HepG2 (cell line): ENCODE measurements at regions not wholly inside any gene's neighbourhood (a gene's known extent, or its start where the extent isn't known, plus 50 kb on each side); places are given as distances from the start of the nearest gene placed in this dataset.

Experiments
- ATAC-seq: fragments of 200-7000 bp; cut with Tn5 transposase; 3 replicates; pipeline ENCODE4 v1.9.1; 2020; ENCODE audit warnings: mild to moderate bottlenecking, moderate library complexity
- BruUV-seq: library from RNA; stranded (reverse); fragments of 400-500 nt; replicated peaks from 2 replicates; lab custom pipeline; 2021; lab: Mats Ljungman, UMichigan
- CTCF ChIA-PET: fragments of 300-600 bp; formaldehyde crosslinking; extraction: SDS; loops from one replicate; lab custom pipeline; 2021; ENCODE audit warnings: low total read pairs, inconsistent platforms, low intra/inter-chr PET ratio; lab: Yijun Ruan, JAX
- POLR2A ChIA-PET: fragments of 350-600 bp; sonication (Branson Sonifier 250); formaldehyde crosslinking; loops from one replicate; lab custom pipeline; 2020; ENCODE audit warnings: antibody characterized with exemption, inconsistent platforms; lab: Yijun Ruan, JAX
- DNase-seq: peaks from one replicate; pipeline ENCODE4 v3.0.0-alpha.2; 2015; ENCODE audit warnings: low spot score
- FAIRE-seq: peaks from 3 replicates; lab custom pipeline; 2011; peaks lifted over from hg19 to GRCh38; lab: Jason Lieb, UNC
- H2AFZ ChIP-seq: one replicate; pipeline ENCODE4 v1.6.1; 2011; ENCODE audit warnings: low read length, inconsistent platforms
- H3K27ac ChIP-seq: fragments of 300-600 bp; 3 replicates; pipeline ENCODE4 v1.8.0; 2011; ENCODE audit warnings: mixed run types, mild to moderate bottlenecking, mixed read lengths, low read length, inconsistent platforms; ENCODE audit not compliant: insufficient read depth; ENCODE audit errors: extremely low read length
- H3K27me3 ChIP-seq, 2 experiments: fragments of 200-600 bp in 1 of 2; 2 replicates in 1 of 2; 3 replicates in 1 of 2; pipeline versions ENCODE4 v1.6.0 to v1.8.0; 2011; ENCODE audit warnings: low read length in 2 of 2, mild to moderate bottlenecking in 2 of 2, moderate library complexity in 2 of 2, inconsistent platforms in 1 of 2; ENCODE audit not compliant: insufficient read depth in 2 of 2, control insufficient read depth in 1 of 2
- H3K36me3 ChIP-seq, 2 experiments: fragments of 200-600 bp in 1 of 2; replicated peaks in 1 of 2; 2 replicates in 1 of 2; 3 replicates in 1 of 2; pipeline versions ENCODE4 v1.5.1 to v1.8.0; 2011; ENCODE audit warnings: low read length in 2 of 2, inconsistent platforms in 1 of 2; ENCODE audit not compliant: insufficient read depth in 2 of 2, control insufficient read depth in 1 of 2
- H3K4me1 ChIP-seq: 2 replicates; pipeline ENCODE4 v1.5.1; 2012; ENCODE audit warnings: low read length, inconsistent platforms; ENCODE audit not compliant: insufficient read depth
- H3K4me2 ChIP-seq: 2 replicates; pipeline ENCODE4 v1.6.0; 2011; ENCODE audit warnings: low read depth, low read length, inconsistent platforms
- H3K4me3 ChIP-seq, 3 experiments: fragments of 200-600 bp in 1 of 3; sonication (generic), shearing (Covaris generic) in 1 of 3; replicated peaks in 1 of 3; 2 replicates each; pipeline ENCODE4 v1.5.1; 2011 to 2016; ENCODE audit warnings: low read length in 3 of 3, inconsistent platforms in 2 of 3, low read depth in 2 of 3, mild to moderate bottlenecking in 2 of 3, control low read depth in 1 of 3, mixed read lengths in 1 of 3; ENCODE audit not compliant: insufficient read depth in 1 of 3
- H3K79me2 ChIP-seq: one replicate; pipeline ENCODE4 v1.6.1; 2011; ENCODE audit warnings: low read length, inconsistent platforms; ENCODE audit not compliant: insufficient read depth
- H3K9ac ChIP-seq: 2 replicates; pipeline ENCODE4 v1.6.0; 2011; ENCODE audit warnings: mild to moderate bottlenecking, low read depth, low read length, inconsistent platforms; ENCODE audit not compliant: insufficient read depth
- H3K9me3 ChIP-seq: 2 replicates; pipeline ENCODE4 v1.5.1; 2012; ENCODE audit warnings: mild to moderate bottlenecking, low read length
- H4K20me1 ChIP-seq: 2 replicates; pipeline ENCODE4 v1.6.0; 2011; ENCODE audit warnings: inconsistent platforms, mild to moderate bottlenecking, low read length, moderate library complexity; ENCODE audit not compliant: insufficient read depth
- CEBPG ChIP-seq: IDR thresholded peaks from 2 replicates; pipeline ENCODE4 v1.6.1; 2016
- DNMT3B ChIP-seq: conservative IDR thresholded peaks from 2 replicates; pipeline ENCODE4 v1.6.1; 2016; ENCODE audit warnings: missing biosample characterization, control low read depth
- ERF ChIP-seq: IDR thresholded peaks from 2 replicates; pipeline ENCODE4 v1.6.1; 2018; ENCODE audit warnings: missing biosample characterization, missing genetic modification reagents
- EZH2 ChIP-seq: conservative IDR thresholded peaks from 2 replicates; pipeline ENCODE4 v1.6.1; 2012; ENCODE audit warnings: mild to moderate bottlenecking, low read depth, low read length, moderate library complexity
- FOSL2 ChIP-seq: sonication (generic); formaldehyde crosslinking; IDR thresholded peaks from 2 replicates; pipeline ENCODE4 v1.4.0; 2020; ENCODE audit warnings: missing genetic modification reagents
- HDAC1 ChIP-seq: sonication (generic); formaldehyde crosslinking; IDR thresholded peaks from 2 replicates; pipeline ENCODE4 v1.5.1; 2020; ENCODE audit warnings: mild to moderate bottlenecking, missing genetic modification reagents
- MTF2 ChIP-seq: sonication (generic); formaldehyde crosslinking; IDR thresholded peaks from 2 replicates; pipeline ENCODE4 v1.5.0; 2020; ENCODE audit warnings: missing genetic modification reagents, borderline replicate concordance
- NCOR1 ChIP-seq: fragments of 200-600 bp; sonication (generic); IDR thresholded peaks from 2 replicates; pipeline ENCODE4 v1.7.0; 2017; ENCODE audit warnings: antibody characterized with exemption, low read length, borderline replicate concordance
- SOX13 ChIP-seq, 3 experiments: fragments of 450-650 bp in 1 of 3; sonication (generic) in 1 of 3; formaldehyde crosslinking in 1 of 3; IDR thresholded peaks in 2 of 3; conservative IDR thresholded peaks in 1 of 3; 2 replicates each; pipeline versions ENCODE4 v1.5.0 to v1.6.1; 2016 to 2020; ENCODE audit warnings: antibody characterized with exemption in 1 of 3, mild to moderate bottlenecking in 1 of 3, missing compliant biosample characterization in 1 of 3, missing genetic modification reagents in 1 of 3, moderate library complexity in 1 of 3
- WGBS: methylation state at CpG from one replicate; pipeline ENCODE4 v1.1.6; 2017; ENCODE audit warnings: low lambda C conversion rate; 5-methylcytosine and 5-hydroxymethylcytosine counted together
- in situ Hi-C: cut with HindIII; loops from 2 replicates; pipeline ENCODE4 v1.10.0; 2017; ENCODE audit warnings: low pct_unique_long_range_greater_than_20kb; ENCODE audit not compliant: extremely low pct_ligation_motif_present
- intact Hi-C: fragments of 100-400 bp; cut with micrococcal nuclease; formaldehyde crosslinking; loops from one replicate; pipeline ENCODE4 v1.10.0; 2022; ENCODE audit not compliant: unreplicated experiment
- TF ChIP-seq, protein P1 (sequence below): sonication (generic); formaldehyde crosslinking; IDR thresholded peaks from 2 replicates; pipeline ENCODE4 v1.4.0; 2020; ENCODE audit warnings: missing genetic modification reagents
- TF ChIP-seq, protein P2 (sequence below): sonication (generic); formaldehyde crosslinking; IDR thresholded peaks from 2 replicates; pipeline ENCODE4 v1.8.0; 2022; ENCODE audit warnings: missing genetic modification reagents, mild to moderate bottlenecking, moderate library complexity, borderline replicate concordance
- TF ChIP-seq, protein P3 (sequence below): sonication (generic); formaldehyde crosslinking; IDR thresholded peaks from 2 replicates; pipeline ENCODE4 v1.5.0; 2020; ENCODE audit warnings: missing genetic modification reagents, mild to moderate bottlenecking, borderline replicate concordance

DNA sequence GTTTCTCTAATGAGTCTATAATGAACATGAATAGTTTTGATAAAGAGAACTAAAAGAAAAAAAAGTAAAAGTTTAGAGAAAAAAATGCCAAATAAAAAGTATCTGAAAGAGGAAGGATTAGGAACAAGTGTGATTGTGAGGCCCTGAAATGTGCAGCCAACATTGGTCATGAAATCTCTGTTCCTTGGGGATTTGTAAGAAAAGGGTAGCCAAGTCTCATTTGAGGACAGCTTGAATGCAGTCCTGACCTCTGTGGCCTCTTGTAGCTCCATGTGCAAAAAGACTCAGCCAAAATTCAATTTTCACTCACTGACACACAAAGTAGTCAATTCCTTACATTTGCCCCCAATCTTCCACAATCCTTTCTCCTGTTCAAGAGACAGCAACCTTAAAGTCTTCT is 167.9 kb downstream of the KLF12 start:
- DNase-seq (no peak), FAIRE-seq (no peak), ATAC-seq (no peak)
- TF ChIP-seq, protein P1, sequence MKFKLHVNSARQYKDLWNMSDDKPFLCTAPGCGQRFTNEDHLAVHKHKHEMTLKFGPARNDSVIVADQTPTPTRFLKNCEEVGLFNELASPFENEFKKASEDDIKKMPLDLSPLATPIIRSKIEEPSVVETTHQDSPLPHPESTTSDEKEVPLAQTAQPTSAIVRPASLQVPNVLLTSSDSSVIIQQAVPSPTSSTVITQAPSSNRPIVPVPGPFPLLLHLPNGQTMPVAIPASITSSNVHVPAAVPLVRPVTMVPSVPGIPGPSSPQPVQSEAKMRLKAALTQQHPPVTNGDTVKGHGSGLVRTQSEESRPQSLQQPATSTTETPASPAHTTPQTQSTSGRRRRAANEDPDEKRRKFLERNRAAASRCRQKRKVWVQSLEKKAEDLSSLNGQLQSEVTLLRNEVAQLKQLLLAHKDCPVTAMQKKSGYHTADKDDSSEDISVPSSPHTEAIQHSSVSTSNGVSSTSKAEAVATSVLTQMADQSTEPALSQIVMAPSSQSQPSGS = no peak
- TF ChIP-seq, protein P2, sequence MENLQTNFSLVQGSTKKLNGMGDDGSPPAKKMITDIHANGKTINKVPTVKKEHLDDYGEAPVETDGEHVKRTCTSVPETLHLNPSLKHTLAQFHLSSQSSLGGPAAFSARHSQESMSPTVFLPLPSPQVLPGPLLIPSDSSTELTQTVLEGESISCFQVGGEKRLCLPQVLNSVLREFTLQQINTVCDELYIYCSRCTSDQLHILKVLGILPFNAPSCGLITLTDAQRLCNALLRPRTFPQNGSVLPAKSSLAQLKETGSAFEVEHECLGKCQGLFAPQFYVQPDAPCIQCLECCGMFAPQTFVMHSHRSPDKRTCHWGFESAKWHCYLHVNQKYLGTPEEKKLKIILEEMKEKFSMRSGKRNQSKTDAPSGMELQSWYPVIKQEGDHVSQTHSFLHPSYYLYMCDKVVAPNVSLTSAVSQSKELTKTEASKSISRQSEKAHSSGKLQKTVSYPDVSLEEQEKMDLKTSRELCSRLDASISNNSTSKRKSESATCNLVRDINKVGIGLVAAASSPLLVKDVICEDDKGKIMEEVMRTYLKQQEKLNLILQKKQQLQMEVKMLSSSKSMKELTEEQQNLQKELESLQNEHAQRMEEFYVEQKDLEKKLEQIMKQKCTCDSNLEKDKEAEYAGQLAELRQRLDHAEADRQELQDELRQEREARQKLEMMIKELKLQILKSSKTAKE (CRISPR knock-in tag) = no peak
- no peaks in the 10 kb centered on the region for H3K36me3 ChIP-seq
- H3K4me1 ChIP-seq = peaks cover 5% of the 10 kb centered on the region; the same call in 1 of the 2 replicates
- H2AFZ ChIP-seq = no peak overlapping the region
- intact Hi-C loops (no loop called here), in situ Hi-C loops (no loop called here)
- no peak overlapping the region for H3K9ac ChIP-seq
- no peak overlapping the region for H3K27ac ChIP-seq
- H3K79me2 ChIP-seq = no peaks in the 10 kb centered on the region
- no peak overlapping the region for H3K4me3 ChIP-seq
- H4K20me1 ChIP-seq = no peaks in the 10 kb centered on the region
- H3K9me3 ChIP-seq = no peaks in the 10 kb centered on the region
- H3K4me2 ChIP-seq = no peak overlapping the region
- CTCF ChIA-PET = no interaction called here
- POLR2A ChIA-PET = no interaction called here
- no peaks in the 10 kb centered on the region for H3K27me3 ChIP-seq
- no TSS peak for BruUV-seq

DNA sequence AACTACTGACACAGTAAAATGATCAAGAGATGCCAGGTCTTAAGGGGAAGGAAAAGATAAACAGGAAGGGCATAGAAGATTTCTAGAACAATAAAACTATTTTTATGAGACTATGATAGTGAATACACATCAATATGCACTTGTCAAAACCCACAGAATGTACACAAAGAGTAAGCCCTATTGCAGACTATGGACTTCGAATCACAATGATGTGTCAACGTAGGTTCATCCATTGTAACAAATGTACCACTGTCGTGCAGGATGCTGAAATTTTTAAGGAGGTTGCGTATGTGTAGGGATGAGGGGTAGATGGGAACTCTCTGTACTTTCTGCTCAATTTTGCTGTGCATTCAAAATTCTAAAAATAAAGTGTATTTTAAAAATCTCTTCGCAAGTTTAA is 171.9 kb downstream of the KLF12 start:
- DNase-seq = peak; percentile 61
- Histone ChIP-seq H2AFZ (no peak overlapping the region), H3K9ac (no peak overlapping the region), H3K4me3 (no peak overlapping the region), H3K27ac (no peak overlapping the region), H3K36me3 (no peaks in the 10 kb centered on the region), H4K20me1 (no peaks in the 10 kb centered on the region), H3K9me3 (no peaks in the 10 kb centered on the region), H3K4me2 (no peak overlapping the region), H3K79me2 (no peaks in the 10 kb centered on the region), H3K4me1 (peaks cover 5% of the 10 kb centered on the region; the same call in 1 of the 2 replicates), H3K27me3 (no peaks in the 10 kb centered on the region)
- ChIA-PET CTCF (no interaction called here), POLR2A (no interaction called here)
- no peak for FAIRE-seq
- 31% methylated on average over 5 of the region's 5 CpGs for WGBS
- peak; percentile 59 for ATAC-seq
- intact Hi-C loops (no loop called here), in situ Hi-C loops (no loop called here)
- BruUV-seq = no TSS peak
- TF ChIP-seq ERF (CRISPR knock-in tag) = no peak
- no peak for TF ChIP-seq DNMT3B (CRISPR knock-in tag)
- TF ChIP-seq MTF2 (CRISPR knock-in tag) = no peak
- peak; percentile 58; the same call in 1 of the 2 replicates for TF ChIP-seq FOSL2 (CRISPR knock-in tag)
- TF ChIP-seq, protein P3, sequence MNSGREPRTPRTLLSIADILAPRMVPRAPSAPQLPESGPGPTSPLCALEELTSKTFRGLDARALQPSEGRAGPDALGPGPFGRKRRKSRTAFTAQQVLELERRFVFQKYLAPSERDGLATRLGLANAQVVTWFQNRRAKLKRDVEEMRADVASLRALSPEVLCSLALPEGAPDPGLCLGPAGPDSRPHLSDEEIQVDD (CRISPR knock-in tag) = no peak
- TF ChIP-seq NCOR1 = no peak
- TF ChIP-seq HDAC1 (CRISPR knock-in tag) = no peak
- TF ChIP-seq EZH2 = no peak
- TF ChIP-seq CEBPG (CRISPR knock-in tag) = peak; percentile 63; the same call in 1 of the 2 replicates
- no peak for TF ChIP-seq SOX13 (IDR thresholded peaks at IDR 0.05)
- 0 out of 4 replicates have a peak, but pooled peaks of 1 of the 2 experiments have one; percentile 13 for TF ChIP-seq SOX13 (CRISPR knock-in tag; conservative IDR thresholded peaks at IDR 0.05 in 1 of 2, IDR thresholded peaks at IDR 0.05 in 1 of 2)
